ENCODE measurements at regions not wholly inside any gene's neighbourhood (a gene's known extent, or its start where the extent isn't known, plus 50 kb on each side); places are given as distances from the start of the nearest gene placed in this dataset.

- no peak for DNase-seq
- Mint-ChIP-seq H3K27me3 (peaks cover 5% of the 10 kb centered on the region), H3K27ac (no peak overlapping the region), H3K9me3 (peaks cover 4% of the 10 kb centered on the region), H3K4me3 (no peak overlapping the region), H3K4me1 (no peaks in the 10 kb centered on the region), H3K36me3 (no peaks in the 10 kb centered on the region)
Observed at GRCh38 chr9:86667307-86667706, 280.0 kb downstream of the GAS1 start.

DNA sequence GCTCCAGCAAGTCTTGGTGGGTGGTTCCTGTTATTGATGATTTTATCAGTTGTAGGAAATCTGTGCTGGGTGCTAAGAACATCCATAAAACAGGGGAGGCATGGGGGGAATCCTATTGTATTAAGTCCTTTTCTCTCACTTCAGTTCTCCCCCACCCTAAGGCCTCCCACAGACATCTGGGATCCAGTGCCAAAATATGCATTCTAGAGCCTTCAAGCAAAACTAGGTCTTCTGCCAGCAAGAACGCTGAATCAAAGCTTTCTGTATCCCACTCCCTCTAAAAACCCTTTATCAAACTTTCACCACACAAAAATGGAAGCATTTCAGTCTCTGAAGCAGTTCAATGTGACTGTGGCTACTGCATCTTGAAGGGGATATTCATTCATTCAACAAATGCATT is 281.9 kb downstream of the GAS1 start:
- H3K4me3 Mint-ChIP-seq = no peak overlapping the region
- peaks cover 1% of the 10 kb centered on the region for H3K9me3 Mint-ChIP-seq
- H3K36me3 Mint-ChIP-seq = no peaks in the 10 kb centered on the region
- no peak for DNase-seq
- peaks cover 5% of the 10 kb centered on the region for H3K27me3 Mint-ChIP-seq
- H3K4me1 Mint-ChIP-seq = no peaks in the 10 kb centered on the region
- H3K27ac Mint-ChIP-seq = no peak overlapping the region

- H3K27me3 Mint-ChIP-seq = peaks cover 5% of the 10 kb centered on the region
- no peak overlapping the region for H3K27ac Mint-ChIP-seq
- H3K36me3 Mint-ChIP-seq = no peaks in the 10 kb centered on the region
- DNase-seq = no peak
- no peak overlapping the region for H3K4me3 Mint-ChIP-seq
- peaks cover 1% of the 10 kb centered on the region for H3K9me3 Mint-ChIP-seq
- H3K4me1 Mint-ChIP-seq = peaks cover 2% of the 10 kb centered on the region
Observed at GRCh38 chr9:86664603-86665002, 282.7 kb downstream of the GAS1 start.

DNA sequence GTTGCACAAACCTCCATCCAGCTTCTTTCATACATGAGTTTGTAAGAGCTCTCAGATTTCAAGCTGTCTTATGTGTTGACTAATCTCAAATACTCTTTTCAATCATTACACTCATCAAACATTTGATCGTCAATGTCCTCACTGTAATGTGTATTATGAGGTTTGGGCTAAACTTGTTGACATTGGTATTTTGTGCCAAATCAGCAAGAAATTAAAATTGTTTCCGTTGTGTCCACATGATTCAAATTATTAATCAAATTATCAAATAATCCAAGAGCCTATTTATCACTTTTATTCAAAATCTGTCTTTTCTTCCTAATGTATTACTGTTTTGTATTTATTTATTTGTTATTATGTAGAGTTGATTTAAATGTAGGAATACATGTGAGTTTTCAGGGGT is 283.4 kb downstream of the GAS1 start:
- no peak for DNase-seq
- H3K4me3 Mint-ChIP-seq = no peak overlapping the region
- H3K27me3 Mint-ChIP-seq = peaks cover 5% of the 10 kb centered on the region
- peaks cover 1% of the 10 kb centered on the region for H3K9me3 Mint-ChIP-seq
- H3K4me1 Mint-ChIP-seq = peaks cover 2% of the 10 kb centered on the region
- H3K36me3 Mint-ChIP-seq = no peaks in the 10 kb centered on the region
- no peak overlapping the region for H3K27ac Mint-ChIP-seq

DNA sequence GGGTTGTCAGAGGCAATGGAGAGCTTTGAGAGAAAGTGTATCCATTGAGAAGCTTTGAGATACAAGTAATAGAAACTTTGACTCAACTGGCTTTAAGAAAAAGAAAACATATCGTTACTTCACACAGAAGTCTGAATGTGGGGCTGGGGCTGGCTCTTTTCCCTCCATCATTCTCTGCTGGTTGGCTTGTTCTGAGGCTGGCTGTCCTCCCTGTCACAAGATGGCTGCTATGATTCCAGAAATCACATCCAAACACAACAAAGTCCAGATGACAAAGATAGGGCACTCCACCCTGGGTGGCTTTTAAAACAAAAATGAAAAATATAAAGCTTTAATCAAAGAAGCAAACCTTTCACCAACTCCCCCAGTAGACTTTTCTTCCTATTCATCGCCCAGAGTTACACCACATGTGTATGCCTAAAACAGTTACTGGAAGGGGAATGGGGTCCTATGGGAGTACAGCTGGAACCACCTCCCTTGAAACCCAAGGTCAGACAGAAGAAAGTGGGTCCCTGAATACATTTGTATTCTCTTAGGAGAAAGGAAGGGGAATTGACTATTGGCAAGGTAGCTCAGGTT is 284.3 kb downstream of the GAS1 start:
- DNase-seq = no peak
- Mint-ChIP-seq H3K36me3 (no peaks in the 10 kb centered on the region), H3K4me1 (peaks cover 2% of the 10 kb centered on the region), H3K4me3 (no peak overlapping the region), H3K9me3 (peaks cover 1% of the 10 kb centered on the region), H3K27ac (no peak overlapping the region), H3K27me3 (peaks cover 8% of the 10 kb centered on the region)

GRCh38 chr9:86660146-86660943 is 287.0 kb downstream of the GAS1 start:
- no peak for DNase-seq
- H3K4me3 Mint-ChIP-seq = no peak overlapping the region
- H3K4me1 Mint-ChIP-seq = peaks cover 2% of the 10 kb centered on the region
- H3K36me3 Mint-ChIP-seq = no peaks in the 10 kb centered on the region
- no peak overlapping the region for H3K27ac Mint-ChIP-seq
- peaks cover 1% of the 10 kb centered on the region for H3K9me3 Mint-ChIP-seq
- H3K27me3 Mint-ChIP-seq = peaks cover 3% of the 10 kb centered on the region

- peaks cover 3% of the 10 kb centered on the region for H3K27me3 Mint-ChIP-seq
- no peak overlapping the region for H3K4me3 Mint-ChIP-seq
- H3K36me3 Mint-ChIP-seq = no peaks in the 10 kb centered on the region
- no peak overlapping the region for H3K27ac Mint-ChIP-seq
- no peak for DNase-seq
- H3K4me1 Mint-ChIP-seq = peaks cover 2% of the 10 kb centered on the region
- peaks cover 1% of the 10 kb centered on the region for H3K9me3 Mint-ChIP-seq
Observed at GRCh38 chr9:86659413-86660046, 287.8 kb downstream of the GAS1 start.

DNA sequence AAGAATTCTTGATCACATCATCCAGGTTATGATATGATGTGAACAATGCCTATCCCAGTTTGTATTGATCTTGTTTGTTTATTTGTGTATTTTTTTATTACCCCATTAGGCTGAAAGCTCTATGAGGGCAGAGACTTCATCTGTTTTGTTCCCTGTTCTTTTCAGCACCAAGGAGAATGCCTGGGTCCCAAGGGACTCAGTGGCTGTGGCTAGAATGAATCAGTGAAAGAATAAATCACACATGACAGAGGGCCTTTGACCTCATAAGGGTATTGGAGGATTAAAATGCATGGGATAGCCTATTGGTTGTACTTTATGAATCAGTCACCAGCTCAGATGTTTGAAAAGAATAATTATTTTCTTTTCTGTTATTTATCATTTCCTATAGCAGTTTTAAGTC is 292.2 kb downstream of the GAS1 start:
- Mint-ChIP-seq H3K27me3 (peaks cover 6% of the 10 kb centered on the region), H3K4me1 (peaks cover under 1% of the 10 kb centered on the region), H3K27ac (no peak overlapping the region), H3K4me3 (no peak overlapping the region), H3K36me3 (no peaks in the 10 kb centered on the region), H3K9me3 (peaks cover 3% of the 10 kb centered on the region)
- DNase-seq = no peak

DNA sequence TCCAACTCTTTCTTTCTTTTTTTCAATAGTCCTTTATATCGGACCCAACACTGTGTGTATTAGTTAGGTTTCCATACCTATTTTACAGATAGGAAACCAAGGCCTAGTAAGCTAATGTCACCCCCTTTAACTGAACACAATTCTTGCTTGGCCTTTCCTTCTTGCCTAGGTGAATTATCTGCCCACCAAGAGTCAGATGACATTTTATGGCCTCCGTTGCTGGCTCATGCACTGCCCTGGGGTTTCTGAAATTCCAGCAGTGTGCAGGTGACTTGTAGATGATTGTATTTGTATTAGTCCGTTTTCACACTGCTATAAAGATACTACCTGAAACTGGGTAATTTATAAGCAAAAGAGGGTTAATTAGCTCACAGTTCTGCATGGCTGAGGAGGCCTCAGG is 293.8 kb downstream of the GAS1 start:
- no peak for DNase-seq
- H3K4me1 Mint-ChIP-seq = no peaks in the 10 kb centered on the region
- H3K27me3 Mint-ChIP-seq = peaks cover 4% of the 10 kb centered on the region
- H3K9me3 Mint-ChIP-seq = peaks cover 3% of the 10 kb centered on the region
- no peak overlapping the region for H3K27ac Mint-ChIP-seq
- no peak overlapping the region for H3K4me3 Mint-ChIP-seq
- no peaks in the 10 kb centered on the region for H3K36me3 Mint-ChIP-seq

GRCh38 chr9:86652736-86653135 is 294.6 kb downstream of the GAS1 start:
- H3K4me1 Mint-ChIP-seq = no peaks in the 10 kb centered on the region
- H3K9me3 Mint-ChIP-seq = peaks cover 3% of the 10 kb centered on the region
- DNase-seq = no peak
- H3K36me3 Mint-ChIP-seq = no peaks in the 10 kb centered on the region
- peaks cover 3% of the 10 kb centered on the region for H3K27me3 Mint-ChIP-seq
- no peak overlapping the region for H3K4me3 Mint-ChIP-seq
- H3K27ac Mint-ChIP-seq = no peak overlapping the region

DNA sequence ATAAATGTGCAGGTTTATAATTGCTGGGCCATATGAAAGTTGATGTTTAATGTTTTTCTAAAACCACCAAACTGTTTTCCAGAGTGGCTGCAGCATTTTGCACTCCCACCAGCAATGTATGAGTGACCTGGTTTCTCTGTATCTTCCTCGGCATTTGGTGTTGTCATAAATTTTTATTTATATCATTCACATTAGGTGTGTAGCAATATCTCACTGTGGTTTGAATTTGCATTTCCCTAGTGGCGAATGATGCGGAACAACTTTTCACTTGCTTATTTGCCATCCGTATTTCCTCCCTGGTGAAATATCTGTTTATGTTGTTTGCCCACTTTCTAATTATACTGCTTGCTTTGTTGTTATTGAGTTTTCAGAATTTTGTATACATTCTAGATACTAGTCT is 295.7 kb upstream of the TUT7 start:
- Mint-ChIP-seq H3K36me3 (no peaks in the 10 kb centered on the region), H3K27ac (no peak overlapping the region), H3K4me1 (no peaks in the 10 kb centered on the region), H3K27me3 (peaks cover 3% of the 10 kb centered on the region), H3K9me3 (peaks cover 3% of the 10 kb centered on the region), H3K4me3 (no peak overlapping the region)
- no peak for DNase-seq

GRCh38 chr9:86648828-86649170 is 294.6 kb upstream of the TUT7 start:
- H3K27ac Mint-ChIP-seq = no peak overlapping the region
- H3K4me3 Mint-ChIP-seq = no peak overlapping the region
- no peak for DNase-seq
- no peaks in the 10 kb centered on the region for H3K36me3 Mint-ChIP-seq
- no peaks in the 10 kb centered on the region for H3K4me1 Mint-ChIP-seq
- H3K27me3 Mint-ChIP-seq = peaks cover 3% of the 10 kb centered on the region
- H3K9me3 Mint-ChIP-seq = peaks cover 3% of the 10 kb centered on the region

DNA sequence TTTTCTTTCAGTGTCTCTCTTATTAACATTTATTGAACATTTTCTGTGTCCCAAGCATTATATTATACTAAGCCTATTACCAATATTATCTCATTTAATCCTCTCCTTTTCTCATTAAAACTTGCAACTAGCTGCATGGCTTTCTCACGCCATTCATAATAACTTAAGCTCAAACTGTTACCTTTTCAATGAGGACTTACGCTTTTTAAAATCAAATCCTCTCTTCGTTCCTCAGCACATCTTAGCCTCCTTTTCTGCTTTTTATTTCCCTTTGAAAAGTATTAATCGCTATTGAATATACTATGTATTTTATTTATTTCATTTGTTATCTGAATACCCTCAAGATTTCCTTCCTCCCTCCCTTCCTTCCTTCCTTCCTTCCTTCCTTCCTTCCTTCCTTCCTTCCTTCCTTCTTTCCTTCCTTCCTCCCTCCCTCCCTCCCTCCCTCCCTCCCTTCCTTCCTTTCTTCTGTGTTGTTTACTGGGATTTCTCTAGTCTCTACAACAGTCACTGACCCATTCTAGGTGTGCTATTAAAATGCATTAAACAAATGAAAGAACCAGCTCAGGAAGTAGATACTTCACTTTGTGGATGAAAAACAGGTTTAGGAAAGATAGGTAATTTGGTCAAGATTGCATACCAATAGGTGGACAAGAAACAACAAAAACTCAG is 294.1 kb upstream of the TUT7 start:
- no peak for DNase-seq
- Mint-ChIP-seq H3K4me3 (no peak overlapping the region), H3K4me1 (no peaks in the 10 kb centered on the region), H3K36me3 (no peaks in the 10 kb centered on the region), H3K27ac (no peak overlapping the region), H3K9me3 (no peaks in the 10 kb centered on the region), H3K27me3 (peaks cover 3% of the 10 kb centered on the region)

DNA sequence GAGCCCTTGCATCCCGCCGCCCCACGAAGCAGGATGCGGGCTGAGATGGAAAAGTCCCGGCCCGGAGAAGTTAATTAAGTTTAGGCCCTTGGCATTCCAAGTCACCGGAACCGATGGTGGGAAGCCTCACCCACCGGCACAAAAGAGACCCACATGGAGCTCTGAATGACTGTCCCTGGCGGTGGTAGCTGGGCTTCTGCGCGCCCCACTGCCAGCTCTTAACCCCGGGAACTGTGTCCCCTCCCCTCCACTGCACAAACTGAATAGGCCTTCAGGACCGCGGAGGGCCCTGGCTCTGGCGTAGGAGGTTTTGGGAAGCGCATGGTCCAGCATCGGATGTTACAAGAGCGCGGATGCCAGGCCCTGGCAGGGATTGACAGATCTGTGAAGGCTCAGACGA is 291.1 kb upstream of the TUT7 start:
- no peak overlapping the region for H3K27ac Mint-ChIP-seq
- H3K36me3 Mint-ChIP-seq = no peaks in the 10 kb centered on the region
- H3K9me3 Mint-ChIP-seq = no peaks in the 10 kb centered on the region

GRCh38 chr9:86644675-86645034 is 290.4 kb upstream of the TUT7 start:
- DNase-seq = no peak
- H3K27ac Mint-ChIP-seq = no peak overlapping the region
- no peaks in the 10 kb centered on the region for H3K27me3 Mint-ChIP-seq
- no peaks in the 10 kb centered on the region for H3K4me1 Mint-ChIP-seq
- no peaks in the 10 kb centered on the region for H3K36me3 Mint-ChIP-seq
- H3K9me3 Mint-ChIP-seq = no peaks in the 10 kb centered on the region
- no peak overlapping the region for H3K4me3 Mint-ChIP-seq

More for the DNA sequence above, 291.1 kb upstream of the TUT7 start:
- H3K4me3 Mint-ChIP-seq = no peak overlapping the region
- no peaks in the 10 kb centered on the region for H3K4me1 Mint-ChIP-seq
- no peaks in the 10 kb centered on the region for H3K27me3 Mint-ChIP-seq
- no peak for DNase-seq

Data from activated naive CD8-positive, alpha-beta T cell treated with anti-CD3 and anti-CD28 coated beads for 36 hours (primary cell).